Heart left ventricle (tissue), 13 donors: ENCODE measurements at regions not wholly inside any gene's neighbourhood (a gene's known extent, or its start where the extent isn't known, plus 50 kb on each side); places are given as distances from the start of the nearest gene placed in this dataset.

ENCODE experiments used
- POLR2A ChIP-seq, 2 donors: fragments of 450-650 bp; IDR thresholded peaks; one replicate each; pipeline ENCODE4 v1.6.1; 2017; ENCODE audit warnings: antibody characterized with exemption in 2 of 2, mild to moderate bottlenecking in 2 of 2, moderate library complexity in 2 of 2
- TF ChIP-seq, protein P1 (sequence below), 12 donors: fragments of 200-600 bp; sonication (generic) in 4 of 12; IDR thresholded peaks; one replicate each; pipeline versions ENCODE4 v1.5.0 to v1.8.0; 2018 to 2022; ENCODE audit warnings: antibody characterized with exemption in 12 of 12, mild to moderate bottlenecking in 5 of 12
- donor health status: ischemic (EF 13 %, LVEDD 7.1; RV severe dilation, severe dysfunction).
- donor health status: DM: no; HTN: yes; CAD: no.
- donor health status: DM: no; HTN: no; CAD: no.
- donor health status: ischemic (EF 25% LVEDD 6.9; RV normal size, moderate dysfunction).
- donor health status: ischemic (EF 25% LVEDD 5.7; RV mildly dilated, moderate dysfunction).
- donor health status: ischemic (EF 35%, LVEDD 5.7; RV mildly dilated, moderate dysfunction).
- donor health status: nonischemic (EF 11% LVEDD 7.7; RV severe dilation, severe dysfunction).
- donor health status: DM: yes; HTN: yes; CAD: no.
- donor health status: PGD.
- donor health status: ischemic (EF 29% LVEDD 5.4; RV normal size, mild dysfunction).
- donor health status: nonischemic (EF 23%, LVEDD 6.1; RV moderate dilation, normal function).

DNA sequence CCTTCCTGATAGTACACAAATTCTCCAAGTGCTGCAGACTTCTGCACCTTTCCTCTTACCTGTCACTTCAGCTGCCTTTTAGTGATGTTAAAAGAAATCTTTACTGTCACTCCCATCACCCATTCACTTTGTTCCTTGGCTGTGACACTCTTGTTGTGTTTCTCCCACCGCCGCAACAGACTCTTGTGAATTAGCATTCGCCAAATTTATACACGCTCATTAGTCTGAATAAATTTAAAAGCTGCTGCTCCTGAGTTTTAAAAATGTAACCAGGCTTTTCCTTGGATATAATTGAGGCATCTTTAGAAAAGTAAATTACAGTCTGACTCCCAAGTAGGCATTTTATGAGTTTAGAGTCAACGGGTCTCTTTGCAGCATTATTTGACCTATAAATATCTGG is 1197.9 kb downstream of the BCL11B start:
- TF ChIP-seq, protein P1, sequence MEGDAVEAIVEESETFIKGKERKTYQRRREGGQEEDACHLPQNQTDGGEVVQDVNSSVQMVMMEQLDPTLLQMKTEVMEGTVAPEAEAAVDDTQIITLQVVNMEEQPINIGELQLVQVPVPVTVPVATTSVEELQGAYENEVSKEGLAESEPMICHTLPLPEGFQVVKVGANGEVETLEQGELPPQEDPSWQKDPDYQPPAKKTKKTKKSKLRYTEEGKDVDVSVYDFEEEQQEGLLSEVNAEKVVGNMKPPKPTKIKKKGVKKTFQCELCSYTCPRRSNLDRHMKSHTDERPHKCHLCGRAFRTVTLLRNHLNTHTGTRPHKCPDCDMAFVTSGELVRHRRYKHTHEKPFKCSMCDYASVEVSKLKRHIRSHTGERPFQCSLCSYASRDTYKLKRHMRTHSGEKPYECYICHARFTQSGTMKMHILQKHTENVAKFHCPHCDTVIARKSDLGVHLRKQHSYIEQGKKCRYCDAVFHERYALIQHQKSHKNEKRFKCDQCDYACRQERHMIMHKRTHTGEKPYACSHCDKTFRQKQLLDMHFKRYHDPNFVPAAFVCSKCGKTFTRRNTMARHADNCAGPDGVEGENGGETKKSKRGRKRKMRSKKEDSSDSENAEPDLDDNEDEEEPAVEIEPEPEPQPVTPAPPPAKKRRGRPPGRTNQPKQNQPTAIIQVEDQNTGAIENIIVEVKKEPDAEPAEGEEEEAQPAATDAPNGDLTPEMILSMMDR (IDR thresholded peaks at IDR 0.05): no peak
- no peak for TF ChIP-seq POLR2A (IDR thresholded peaks at IDR 0.05)
